DOHH2 (cell line): ENCODE measurements at regions not wholly inside any gene's neighbourhood (a gene's known extent, or its start where the extent isn't known, plus 50 kb on each side); places are given as distances from the start of the nearest gene placed in this dataset.

Experiments used
- H3F3A ChIP-seq: fragments of 200-600 bp; sonication (generic), shearing (Covaris generic); 2 replicates; pipeline ENCODE4 v1.6.0; 2016; ENCODE audit warnings: antibody characterized with exemption, mild to moderate bottlenecking; ENCODE audit not compliant: control insufficient read depth, insufficient read depth
- H3K27ac ChIP-seq: fragments of 200-600 bp; sonication (generic); 2 replicates; pipeline ENCODE4 v1.5.1; 2014; ENCODE audit warnings: low read depth, mild to moderate bottlenecking, low read length, moderate library complexity
- H3K27me3 ChIP-seq: fragments of 200-600 bp; sonication (generic); 2 replicates; pipeline ENCODE4 v1.6.1; 2014; ENCODE audit warnings: mild to moderate bottlenecking, low read length, mixed read lengths; ENCODE audit not compliant: control insufficient read depth
- H3K36me3 ChIP-seq: fragments of 200-600 bp; sonication (generic); 2 replicates; pipeline ENCODE4 v1.6.1; 2014; ENCODE audit warnings: mild to moderate bottlenecking, low read length, moderate library complexity, mixed read lengths; ENCODE audit not compliant: control insufficient read depth
- H3K4me1 ChIP-seq: fragments of 200-600 bp; sonication (generic); 2 replicates; pipeline ENCODE4 v1.6.1; 2014; ENCODE audit warnings: mild to moderate bottlenecking, low read length, mixed read lengths; ENCODE audit not compliant: control insufficient read depth
- H3K4me2 ChIP-seq: fragments of 200-600 bp; sonication (generic); 2 replicates; pipeline ENCODE4 v1.6.0; 2014; ENCODE audit warnings: mild to moderate bottlenecking, low read length, moderate library complexity
- H3K4me3 ChIP-seq: fragments of 200-600 bp; sonication (generic); 2 replicates; pipeline ENCODE4 v1.5.1; 2014; ENCODE audit warnings: mild to moderate bottlenecking, low read length, mixed read lengths
- H3K79me2 ChIP-seq: fragments of 200-600 bp; sonication (generic); 2 replicates; pipeline ENCODE4 v1.6.1; 2014; ENCODE audit warnings: mild to moderate bottlenecking, low read length, mixed read lengths; ENCODE audit not compliant: control insufficient read depth
- H3K9me2 ChIP-seq: fragments of 200-600 bp; sonication (generic); replicated peaks from 2 replicates; pipeline ENCODE4 v1.6.1; 2014; ENCODE audit warnings: mild to moderate bottlenecking, low read length, mixed read lengths; ENCODE audit not compliant: control insufficient read depth
- H3K9me3 ChIP-seq: fragments of 200-600 bp; sonication (generic); 2 replicates; pipeline ENCODE4 v1.6.1; 2014; ENCODE audit warnings: antibody characterized with exemption, low read length, mixed read lengths; ENCODE audit not compliant: control insufficient read depth, insufficient read depth
- H4K20me1 ChIP-seq: fragments of 200-600 bp; sonication (generic); 2 replicates; pipeline ENCODE4 v1.6.0; 2014; ENCODE audit warnings: low read depth, mild to moderate bottlenecking, antibody characterized with exemption, low read length, moderate library complexity; ENCODE audit not compliant: control insufficient read depth, insufficient read depth
- CTCF ChIP-seq: fragments of 200-600 bp; sonication (generic); IDR thresholded peaks from one replicate; pipeline ENCODE4 v1.5.1; 2014; ENCODE audit warnings: antibody characterized with exemption, mild to moderate bottlenecking, low read depth, low read length; ENCODE audit not compliant: poor library complexity, severe bottlenecking
- EZH2phosphoT487 ChIP-seq: fragments of 200-600 bp; sonication (generic); IDR thresholded peaks from 2 replicates; pipeline ENCODE4 v1.6.1; 2017; ENCODE audit warnings: borderline replicate concordance, mild to moderate bottlenecking, antibody characterized with exemption, low read length, moderate library complexity, mixed read lengths

GRCh38 chr11:11706028-11706427, 84.2 kb upstream of the GALNT18 start:
- H3K36me3 ChIP-seq: no peaks in the 10 kb centered on the region
- H3K4me3 ChIP-seq: no peak overlapping the region
- no peaks in the 10 kb centered on the region for H3K9me2 ChIP-seq
- no peaks in the 10 kb centered on the region for H4K20me1 ChIP-seq
- no peak overlapping the region for H3K27ac ChIP-seq
- H3K79me2 ChIP-seq: no peaks in the 10 kb centered on the region
- no peaks in the 10 kb centered on the region for H3K4me1 ChIP-seq
- no peak overlapping the region for H3K4me2 ChIP-seq
- no peaks in the 10 kb centered on the region for H3K27me3 ChIP-seq
- no peaks in the 10 kb centered on the region for H3K9me3 ChIP-seq
- TF ChIP-seq CTCF: no peak
- no peak for TF ChIP-seq EZH2phosphoT487
- H3F3A ChIP-seq: no peaks in the 10 kb centered on the region

- no peaks in the 10 kb centered on the region for H3K36me3 ChIP-seq
- H3K4me1 ChIP-seq: no peaks in the 10 kb centered on the region
Observed at GRCh38 chr11:11703885-11704284, 82.1 kb upstream of the GALNT18 start.

GRCh38 chr11:11701070-11701469, 79.3 kb upstream of the GALNT18 start:
- H3F3A ChIP-seq: no peaks in the 10 kb centered on the region
- H3K27me3 ChIP-seq: no peaks in the 10 kb centered on the region
- H3K9me2 ChIP-seq: no peaks in the 10 kb centered on the region
- H3K4me3 ChIP-seq: no peak overlapping the region
- no peaks in the 10 kb centered on the region for H3K9me3 ChIP-seq
- H3K79me2 ChIP-seq: no peaks in the 10 kb centered on the region
- no peaks in the 10 kb centered on the region for H3K36me3 ChIP-seq
- TF ChIP-seq CTCF (no peak), EZH2phosphoT487 (no peak)
- H3K27ac ChIP-seq: no peak overlapping the region
- H4K20me1 ChIP-seq: no peaks in the 10 kb centered on the region
- H3K4me1 ChIP-seq: no peaks in the 10 kb centered on the region
- no peak overlapping the region for H3K4me2 ChIP-seq

More at GRCh38 chr11:11703885-11704284, 82.1 kb upstream of the GALNT18 start:
- no peaks in the 10 kb centered on the region for H3K79me2 ChIP-seq
- H3K27ac ChIP-seq: no peak overlapping the region
- no peak overlapping the region for H3K4me2 ChIP-seq
- no peaks in the 10 kb centered on the region for H3K9me3 ChIP-seq
- H4K20me1 ChIP-seq: no peaks in the 10 kb centered on the region
- no peaks in the 10 kb centered on the region for H3F3A ChIP-seq
- no peaks in the 10 kb centered on the region for H3K27me3 ChIP-seq
- TF ChIP-seq EZH2phosphoT487: no peak
- TF ChIP-seq CTCF: no peak
- no peak overlapping the region for H3K4me3 ChIP-seq
- H3K9me2 ChIP-seq: no peaks in the 10 kb centered on the region

GRCh38 chr11:11697796-11698195, 76.0 kb upstream of the GALNT18 start:
- H3K9me3 ChIP-seq: no peaks in the 10 kb centered on the region
- no peak for TF ChIP-seq EZH2phosphoT487
- no peak for TF ChIP-seq CTCF
- H3K36me3 ChIP-seq: no peaks in the 10 kb centered on the region
- H3K79me2 ChIP-seq: no peaks in the 10 kb centered on the region
- no peak overlapping the region for H3K4me3 ChIP-seq
- H3K4me2 ChIP-seq: no peak overlapping the region
- no peaks in the 10 kb centered on the region for H3F3A ChIP-seq
- no peaks in the 10 kb centered on the region for H3K27me3 ChIP-seq
- H3K27ac ChIP-seq: no peak overlapping the region
- no peaks in the 10 kb centered on the region for H3K4me1 ChIP-seq
- H4K20me1 ChIP-seq: no peaks in the 10 kb centered on the region
- no peaks in the 10 kb centered on the region for H3K9me2 ChIP-seq
